C4-2B (cell line): ENCODE measurements at regions not wholly inside any gene's neighbourhood (a gene's known extent, or its start where the extent isn't known, plus 50 kb on each side); places are given as distances from the start of the nearest gene placed in this dataset.
A peak's percentile ranks its signal among the peaks of the same experiment; 100 is the strongest.
"Not testable (repeated sequence)": the region's sequence is repeated elsewhere in the genome, so short reads cannot be mapped to it uniquely, and the experiment has no call there.

Experiments
- H3K27ac ChIP-seq: fragments of 450-650 bp; 2 replicates; pipeline ENCODE4 v1.5.1; 2017
- ZFX ChIP-seq: fragments of 450-650 bp; IDR thresholded peaks from 2 replicates; pipeline ENCODE4 v1.6.1; 2017
- TF ChIP-seq, protein P1 (sequence below): fragments of 450-650 bp; conservative IDR thresholded peaks from 2 replicates; pipeline ENCODE4 v1.5.1; 2017; ENCODE audit warnings: mild to moderate bottlenecking

DNA sequence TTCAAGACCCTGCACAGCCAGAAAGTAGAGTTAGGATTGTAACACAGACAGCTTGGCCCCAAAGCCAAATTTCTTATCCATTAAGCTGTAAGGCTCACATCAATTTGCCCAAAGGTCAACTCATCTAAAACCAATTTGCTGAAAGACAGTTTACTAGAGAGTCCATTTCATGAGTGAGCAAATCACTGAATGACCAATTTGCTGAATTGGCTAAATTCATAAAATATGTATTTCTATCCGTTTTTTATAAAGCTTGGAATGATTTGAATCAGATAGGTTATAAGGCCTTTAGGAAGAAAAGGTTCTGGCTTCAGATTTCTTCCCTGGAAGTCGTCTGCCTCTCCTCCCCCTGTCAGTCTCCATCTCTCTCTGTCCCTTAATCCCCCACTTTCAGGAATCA, 168.1 kb downstream of the FCRL5 start:
- H3K27ac ChIP-seq, result no peak overlapping the region
- no peak for TF ChIP-seq ZFX
- TF ChIP-seq, protein P1, sequence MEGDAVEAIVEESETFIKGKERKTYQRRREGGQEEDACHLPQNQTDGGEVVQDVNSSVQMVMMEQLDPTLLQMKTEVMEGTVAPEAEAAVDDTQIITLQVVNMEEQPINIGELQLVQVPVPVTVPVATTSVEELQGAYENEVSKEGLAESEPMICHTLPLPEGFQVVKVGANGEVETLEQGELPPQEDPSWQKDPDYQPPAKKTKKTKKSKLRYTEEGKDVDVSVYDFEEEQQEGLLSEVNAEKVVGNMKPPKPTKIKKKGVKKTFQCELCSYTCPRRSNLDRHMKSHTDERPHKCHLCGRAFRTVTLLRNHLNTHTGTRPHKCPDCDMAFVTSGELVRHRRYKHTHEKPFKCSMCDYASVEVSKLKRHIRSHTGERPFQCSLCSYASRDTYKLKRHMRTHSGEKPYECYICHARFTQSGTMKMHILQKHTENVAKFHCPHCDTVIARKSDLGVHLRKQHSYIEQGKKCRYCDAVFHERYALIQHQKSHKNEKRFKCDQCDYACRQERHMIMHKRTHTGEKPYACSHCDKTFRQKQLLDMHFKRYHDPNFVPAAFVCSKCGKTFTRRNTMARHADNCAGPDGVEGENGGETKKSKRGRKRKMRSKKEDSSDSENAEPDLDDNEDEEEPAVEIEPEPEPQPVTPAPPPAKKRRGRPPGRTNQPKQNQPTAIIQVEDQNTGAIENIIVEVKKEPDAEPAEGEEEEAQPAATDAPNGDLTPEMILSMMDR, result no peak

DNA sequence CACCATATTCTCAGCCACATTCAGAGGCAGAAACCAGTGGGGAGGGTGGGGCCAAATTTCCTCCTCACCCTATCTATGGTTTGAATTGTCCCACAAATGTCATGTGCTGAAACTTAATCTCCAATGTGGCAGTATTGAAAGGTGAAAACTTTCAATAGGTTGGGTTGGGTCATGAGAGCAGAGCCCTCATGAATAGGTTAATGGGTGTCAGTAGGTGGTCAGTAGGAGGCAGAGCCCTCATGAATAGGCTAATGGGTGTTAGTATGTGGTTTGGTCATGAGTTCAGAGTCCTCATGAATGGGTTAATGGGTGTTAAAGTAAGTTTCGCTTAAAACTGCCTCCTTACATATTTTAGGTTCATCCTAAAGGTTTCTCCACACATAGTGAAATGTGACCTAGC, 170.0 kb downstream of the FCRL5 start:
- H3K27ac ChIP-seq, result no peak overlapping the region
- no peak for TF ChIP-seq ZFX
- TF ChIP-seq, protein P1, result no peak

DNA sequence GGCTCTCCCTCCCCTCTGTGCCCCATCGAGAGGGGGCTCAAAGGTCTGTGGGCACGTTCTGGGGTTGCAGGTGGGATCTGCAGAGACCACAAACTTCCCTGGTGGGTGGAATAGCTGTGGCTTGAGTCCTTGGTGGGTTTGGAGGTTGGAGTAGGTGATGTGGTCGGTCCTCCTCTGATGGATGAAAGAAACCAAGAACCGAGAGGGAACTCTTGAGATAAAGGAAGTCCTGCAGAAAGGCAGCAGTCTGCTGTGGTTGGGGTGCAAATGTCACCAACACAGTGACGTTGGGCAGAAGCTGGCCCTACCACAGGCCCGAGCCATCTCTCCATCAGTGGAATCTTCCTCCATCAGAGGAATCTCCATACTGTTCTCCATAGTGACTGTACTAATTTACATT, 171.8 kb downstream of the FCRL5 start:
- TF ChIP-seq ZFX, result no peak
- TF ChIP-seq, protein P1, result no peak
- no peak overlapping the region for H3K27ac ChIP-seq

DNA sequence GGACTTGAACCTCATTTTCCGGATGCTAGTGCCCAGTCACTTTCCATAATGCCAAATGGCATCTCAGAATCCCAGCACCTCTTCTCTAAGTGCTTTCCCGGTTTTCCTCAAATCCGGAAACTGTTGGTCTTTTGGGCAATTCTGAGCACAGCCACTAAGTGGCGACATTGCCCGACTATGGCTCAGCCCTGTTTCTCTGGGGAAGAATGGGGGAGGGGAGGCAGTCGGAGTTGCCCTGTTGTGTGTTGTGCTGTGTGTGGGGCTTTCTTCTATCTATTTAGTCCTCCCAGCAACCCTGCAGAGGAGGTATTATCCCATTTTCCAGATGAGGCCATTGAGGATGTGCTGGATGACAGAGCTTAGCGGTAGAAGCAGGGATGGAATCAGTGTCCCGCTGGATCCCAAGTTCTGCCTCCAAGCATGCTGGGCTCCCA, 175.0 kb downstream of the FCRL5 start:
- TF ChIP-seq, protein P1, result peak; percentile 85
- H3K27ac ChIP-seq, result not testable (repeated sequence)

DNA sequence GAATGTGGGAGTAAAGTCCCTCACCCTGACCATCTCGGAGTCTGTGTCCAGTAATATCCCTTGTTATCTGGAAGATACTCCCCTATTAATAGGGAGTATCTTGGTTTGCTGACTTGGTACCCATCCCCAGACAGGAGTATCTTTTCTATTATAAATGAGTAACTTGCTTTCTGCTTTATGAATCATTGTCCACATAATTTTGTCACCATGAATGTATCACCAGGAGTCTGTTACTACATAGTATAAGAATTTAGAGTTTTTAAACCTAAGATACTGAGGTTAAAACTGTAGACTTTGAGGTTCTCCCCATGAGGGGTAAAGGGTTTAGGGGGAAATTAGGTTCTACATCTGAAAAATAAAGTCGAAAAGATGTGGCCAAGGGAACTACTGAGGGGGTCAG, 175.6 kb downstream of the FCRL5 start:
- H3K27ac ChIP-seq, result no peak overlapping the region
- TF ChIP-seq ZFX, result no peak
- TF ChIP-seq, protein P1, result no peak

DNA sequence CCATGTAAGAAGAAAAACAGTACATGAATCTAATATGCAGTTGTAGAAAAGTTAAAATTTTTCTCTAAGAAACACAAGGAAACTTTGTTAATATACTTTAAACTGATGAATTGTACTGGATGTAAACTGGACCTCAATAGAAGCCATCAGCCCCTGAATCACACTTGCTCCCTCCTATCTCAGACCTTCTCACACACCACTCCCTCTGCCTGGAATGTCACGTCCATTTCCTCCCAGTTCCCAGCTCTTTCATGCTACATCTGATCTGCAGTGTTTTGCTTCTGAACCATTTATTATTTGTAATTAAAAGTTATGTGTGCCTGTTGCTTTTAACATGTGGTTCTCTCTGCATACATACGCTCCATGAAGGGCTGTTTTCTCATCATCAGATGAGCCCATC, 180.0 kb downstream of the FCRL5 start:
- not testable (repeated sequence) for H3K27ac ChIP-seq

DNA sequence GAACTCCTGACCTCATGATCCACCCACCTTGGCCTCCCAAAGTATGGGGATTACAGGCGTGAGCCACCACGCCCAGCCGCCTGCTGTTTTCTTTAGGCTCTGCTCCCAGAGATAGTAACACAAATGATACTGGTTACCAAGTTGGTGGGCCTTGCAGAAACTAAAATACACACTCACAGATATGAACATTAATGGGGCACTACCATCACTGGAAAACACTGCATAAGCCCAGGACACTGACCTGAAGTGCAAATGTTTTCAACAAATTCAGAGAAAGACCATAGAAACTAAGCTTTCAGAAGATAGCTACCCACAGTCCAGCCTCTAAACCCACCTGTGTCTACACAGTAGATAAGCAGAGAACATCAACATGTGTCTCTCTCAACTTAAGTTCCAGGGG, 180.5 kb downstream of the FCRL5 start:
- TF ChIP-seq, protein P1, result no peak
- no peak for TF ChIP-seq ZFX
- no peak overlapping the region for H3K27ac ChIP-seq

DNA sequence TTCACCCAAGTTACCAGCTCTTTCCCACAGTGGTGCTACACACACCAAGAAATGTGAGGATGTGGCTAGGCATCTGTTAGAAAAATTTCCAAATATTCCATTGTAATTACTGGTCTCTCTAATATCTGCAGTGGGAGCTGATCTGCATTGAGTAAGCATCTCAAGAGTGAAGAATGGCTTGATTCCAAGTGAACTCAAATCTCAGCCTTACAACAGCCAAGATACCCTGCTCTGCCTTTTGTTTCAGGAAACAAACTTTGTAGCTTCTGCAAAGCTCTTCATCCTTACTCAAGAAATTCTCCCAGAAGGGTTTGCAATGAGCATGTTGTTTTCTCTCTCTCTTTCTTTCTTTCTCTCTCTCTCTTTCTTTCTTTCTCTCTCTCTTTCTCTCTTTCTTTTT, 181.1 kb downstream of the FCRL5 start:
- no peak for TF ChIP-seq ZFX
- TF ChIP-seq, protein P1, result no peak
- no peak overlapping the region for H3K27ac ChIP-seq
